Non-pigmented ciliary epithelial cell (primary cell): ENCODE measurements at regions not wholly inside any gene's neighbourhood (a gene's known extent, or its start where the extent isn't known, plus 50 kb on each side); places are given as distances from the start of the nearest gene placed in this dataset.

Source experiments
- DNase-seq: peaks from one replicate; pipeline ENCODE4 v3.0.0-alpha.2; 2010; ENCODE audit warnings: low read depth

GRCh38 chr9:82320566-82320965, 332.0 kb downstream of the SPATA31D1 start:
- no peak for DNase-seq

GRCh38 chr9:82325907-82326306, 337.3 kb downstream of the SPATA31D1 start:
- DNase-seq, result no peak

- no peak for DNase-seq
These were observed 339.1 kb downstream of the SPATA31D1 start for GRCh38 chr9:82327641-82328040.

GRCh38 chr9:82331079-82331478, 342.5 kb downstream of the SPATA31D1 start:
- no peak for DNase-seq

- peak; percentile 59 for DNase-seq
These were observed 343.6 kb downstream of the SPATA31D1 start for GRCh38 chr9:82332018-82332773.

- DNase-seq, result no peak
These were observed 344.2 kb downstream of the SPATA31D1 start for GRCh38 chr9:82332774-82333152.

GRCh38 chr9:82333671-82334070, 345.1 kb downstream of the SPATA31D1 start:
- no peak for DNase-seq

GRCh38 chr9:82334286-82334685, 345.7 kb downstream of the SPATA31D1 start:
- peak; percentile 36 for DNase-seq

GRCh38 chr9:82337351-82337750, 348.8 kb downstream of the SPATA31D1 start:
- no peak for DNase-seq

- DNase-seq, result no peak
These were observed 353.5 kb downstream of the SPATA31D1 start for GRCh38 chr9:82342046-82342445.

- DNase-seq, result no peak
These were observed 357.5 kb downstream of the SPATA31D1 start for GRCh38 chr9:82346040-82346439.

- DNase-seq, result no peak
These were observed 365.2 kb downstream of the SPATA31D1 start for GRCh38 chr9:82353631-82354278.

GRCh38 chr9:82354279-82354659, 365.7 kb downstream of the SPATA31D1 start:
- peak; percentile 84 for DNase-seq

GRCh38 chr9:82356131-82356530, 367.6 kb downstream of the SPATA31D1 start:
- DNase-seq, result no peak

- no peak for DNase-seq
These were observed 368.3 kb downstream of the SPATA31D1 start for GRCh38 chr9:82356871-82357270.

GRCh38 chr9:82363198-82363597, 374.6 kb downstream of the SPATA31D1 start:
- DNase-seq, result no peak

GRCh38 chr9:82363682-82364081, 375.1 kb downstream of the SPATA31D1 start:
- DNase-seq, result no peak

GRCh38 chr9:82367016-82367415, 378.4 kb downstream of the SPATA31D1 start:
- no peak for DNase-seq

GRCh38 chr9:82367929-82368328, 379.4 kb downstream of the SPATA31D1 start:
- DNase-seq, result no peak

GRCh38 chr9:82369251-82369945, 380.8 kb downstream of the SPATA31D1 start:
- DNase-seq, result no peak

GRCh38 chr9:82375041-82375440, 386.5 kb downstream of the SPATA31D1 start:
- no peak for DNase-seq

GRCh38 chr9:82376677-82377232, 388.2 kb downstream of the SPATA31D1 start:
- DNase-seq, result no peak
